Keratinocyte (primary cell): ENCODE measurements at regions not wholly inside any gene's neighbourhood (a gene's known extent, or its start where the extent isn't known, plus 50 kb on each side); places are given as distances from the start of the nearest gene placed in this dataset.

Source experiments
- CTCF ChIP-seq, 3 experiments: IDR thresholded peaks in 1 of 3; conservative IDR thresholded peaks in 1 of 3; optimal IDR thresholded peaks in 1 of 3; 2 replicates in 2 of 3; 3 replicates in 1 of 3; pipeline versions ENCODE3 to v1.5.1; 2011; ENCODE audit warnings: low read length in 3 of 3, mild to moderate bottlenecking in 3 of 3, moderate library complexity in 2 of 3, control low read depth in 1 of 3, inconsistent platforms in 1 of 3; ENCODE audit not compliant: insufficient read depth in 2 of 3; ENCODE audit errors: extremely low read depth in 1 of 3
- EZH2 ChIP-seq: IDR thresholded peaks from one replicate; pipeline ENCODE4 v1.6.1; 2012; ENCODE audit warnings: inconsistent platforms, mild to moderate bottlenecking, low read length, moderate library complexity

GRCh38 chr4:79634111-79634510, 226.1 kb upstream of the GK2 start:
- TF ChIP-seq CTCF (optimal IDR thresholded peaks at IDR 0.05 in 1 of 3, IDR thresholded peaks at IDR 0.05 in 1 of 3, conservative IDR thresholded peaks at IDR 0.05 in 1 of 3; ENCODE audit: extremely low read depth in 1 of 3, insufficient read depth in 2 of 3, low read length in 3 of 3) = no peak
- TF ChIP-seq EZH2 = no peak
